ENCODE measurements at regions not wholly inside any gene's neighbourhood (a gene's known extent, or its start where the extent isn't known, plus 50 kb on each side); places are given as distances from the start of the nearest gene placed in this dataset.

- 61 to 65% methylated on average over 3 of the region's 3 CpGs for WGBS, 2 donors
- Histone ChIP-seq H3K4me3 (replicated peaks in 1 of 3) (no peak overlapping the region), H3K27ac (no peak overlapping the region), H3K9me3 (no peaks in the 10 kb centered on the region), H3K4me1 (no peaks in the 10 kb centered on the region), H3K27me3 (no peaks in the 10 kb centered on the region), H3K36me3 (no peaks in the 10 kb centered on the region)
- peak; percentile 6 to 12 for DNase-seq
- intact Hi-C loops (cut with DNase I): no loop called here
- TF ChIP-seq CTCF (IDR thresholded peaks at IDR 0.05) (no peak), POLR2A (IDR thresholded peaks at IDR 0.05) (no peak)
These were observed 982.0 kb upstream of the ARRDC3 start for GRCh38 chr5:92364986-92365550.

- DNase-seq: no peak
- WGBS, 2 donors: 86 to 88% methylated on average over 5 of the region's 5 CpGs
- H3K27ac ChIP-seq: no peak overlapping the region
- no peaks in the 10 kb centered on the region for H3K9me3 ChIP-seq
- H3K27me3 ChIP-seq: no peaks in the 10 kb centered on the region
- intact Hi-C loops (cut with DNase I): no loop called here
- TF ChIP-seq CTCF (IDR thresholded peaks at IDR 0.05) (no peak), POLR2A (IDR thresholded peaks at IDR 0.05) (no peak)
- no peak overlapping the region for H3K4me3 ChIP-seq (replicated peaks in 1 of 3)
- H3K4me1 ChIP-seq: no peaks in the 10 kb centered on the region
- no peaks in the 10 kb centered on the region for H3K36me3 ChIP-seq
These were observed 970.3 kb upstream of the ARRDC3 start for GRCh38 chr5:92353107-92354030.

GRCh38 chr5:92337772-92338234 lies 954.7 kb upstream of the ARRDC3 start:
- WGBS, 2 donors: 68 to 78% methylated on average over 2 of the region's 2 CpGs
- no peak for TF ChIP-seq POLR2A (IDR thresholded peaks at IDR 0.05)
- TF ChIP-seq CTCF (IDR thresholded peaks at IDR 0.05): no peak
- no peaks in the 10 kb centered on the region for H3K27me3 ChIP-seq
- no peaks in the 10 kb centered on the region for H3K36me3 ChIP-seq
- H3K9me3 ChIP-seq: no peaks in the 10 kb centered on the region
- intact Hi-C loops (cut with DNase I): no loop called here
- DNase-seq: no peak
- H3K4me3 ChIP-seq (replicated peaks in 1 of 3): no peak overlapping the region
- no peak overlapping the region for H3K27ac ChIP-seq
- H3K4me1 ChIP-seq: no peaks in the 10 kb centered on the region

GRCh38 chr5:92332039-92332438 lies 948.9 kb upstream of the ARRDC3 start:
- intact Hi-C loops (cut with DNase I): no loop called here
- Histone ChIP-seq H3K4me3 (replicated peaks in 1 of 3) (no peak overlapping the region), H3K4me1 (no peaks in the 10 kb centered on the region), H3K36me3 (no peaks in the 10 kb centered on the region), H3K27ac (no peak overlapping the region), H3K27me3 (no peaks in the 10 kb centered on the region), H3K9me3 (no peaks in the 10 kb centered on the region)
- TF ChIP-seq CTCF (IDR thresholded peaks at IDR 0.05) (no peak), POLR2A (IDR thresholded peaks at IDR 0.05) (no peak)
- 58 to 65% methylated on average over 2 of the region's 2 CpGs for WGBS, 2 donors
- DNase-seq: no peak

GRCh38 chr5:92330365-92330764 lies 947.2 kb upstream of the ARRDC3 start:
- H3K4me1 ChIP-seq: no peaks in the 10 kb centered on the region
- H3K27me3 ChIP-seq: no peaks in the 10 kb centered on the region
- no peak overlapping the region for H3K27ac ChIP-seq
- H3K4me3 ChIP-seq (replicated peaks in 1 of 3): no peak overlapping the region
- TF ChIP-seq CTCF (IDR thresholded peaks at IDR 0.05) (no peak), POLR2A (IDR thresholded peaks at IDR 0.05) (no peak)
- no peaks in the 10 kb centered on the region for H3K9me3 ChIP-seq
- no peak for DNase-seq
- no peaks in the 10 kb centered on the region for H3K36me3 ChIP-seq
- intact Hi-C loops (cut with DNase I): no loop called here

Data from thyroid gland (tissue), 4 donors.